Mammary epithelial cell (primary cell): ENCODE measurements at regions not wholly inside any gene's neighbourhood (a gene's known extent, or its start where the extent isn't known, plus 50 kb on each side); places are given as distances from the start of the nearest gene placed in this dataset.

Experiments used
- EZH2 ChIP-seq: IDR thresholded peaks from 2 replicates; pipeline ENCODE4 v1.6.1; 2012; ENCODE audit warnings: low read length, inconsistent platforms, borderline replicate concordance
- TF ChIP-seq, protein P1 (sequence below), 2 donors: IDR thresholded peaks in 1 of 2; conservative IDR thresholded peaks in 1 of 2; 2 replicates each; pipeline ENCODE4 v1.5.1; 2011 to 2012; ENCODE audit warnings: inconsistent platforms in 2 of 2, low read length in 2 of 2, mild to moderate bottlenecking in 2 of 2, control low read depth in 1 of 2, low read depth in 1 of 2; ENCODE audit not compliant: insufficient read depth in 1 of 2; ENCODE audit errors: extremely low read depth in 1 of 2

- TF ChIP-seq, protein P1, sequence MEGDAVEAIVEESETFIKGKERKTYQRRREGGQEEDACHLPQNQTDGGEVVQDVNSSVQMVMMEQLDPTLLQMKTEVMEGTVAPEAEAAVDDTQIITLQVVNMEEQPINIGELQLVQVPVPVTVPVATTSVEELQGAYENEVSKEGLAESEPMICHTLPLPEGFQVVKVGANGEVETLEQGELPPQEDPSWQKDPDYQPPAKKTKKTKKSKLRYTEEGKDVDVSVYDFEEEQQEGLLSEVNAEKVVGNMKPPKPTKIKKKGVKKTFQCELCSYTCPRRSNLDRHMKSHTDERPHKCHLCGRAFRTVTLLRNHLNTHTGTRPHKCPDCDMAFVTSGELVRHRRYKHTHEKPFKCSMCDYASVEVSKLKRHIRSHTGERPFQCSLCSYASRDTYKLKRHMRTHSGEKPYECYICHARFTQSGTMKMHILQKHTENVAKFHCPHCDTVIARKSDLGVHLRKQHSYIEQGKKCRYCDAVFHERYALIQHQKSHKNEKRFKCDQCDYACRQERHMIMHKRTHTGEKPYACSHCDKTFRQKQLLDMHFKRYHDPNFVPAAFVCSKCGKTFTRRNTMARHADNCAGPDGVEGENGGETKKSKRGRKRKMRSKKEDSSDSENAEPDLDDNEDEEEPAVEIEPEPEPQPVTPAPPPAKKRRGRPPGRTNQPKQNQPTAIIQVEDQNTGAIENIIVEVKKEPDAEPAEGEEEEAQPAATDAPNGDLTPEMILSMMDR (conservative IDR thresholded peaks at IDR 0.05 in 1 of 2, IDR thresholded peaks at IDR 0.05 in 1 of 2; ENCODE audit: extremely low read depth in 1 of 2, insufficient read depth in 1 of 2, low read depth in 1 of 2, low read length in 2 of 2): no peak
- no peak for TF ChIP-seq EZH2
Observed at GRCh38 chr7:23918856-23919255, 208.8 kb downstream of the STK31 start.
